22Rv1 (cell line): ENCODE measurements at regions not wholly inside any gene's neighbourhood (a gene's known extent, or its start where the extent isn't known, plus 50 kb on each side); places are given as distances from the start of the nearest gene placed in this dataset.

Source experiments
- CTCF ChIP-seq: fragments of 450-650 bp; IDR thresholded peaks from 2 replicates; pipeline ENCODE4 v1.5.1; 2017; ENCODE audit warnings: mild to moderate bottlenecking
- ZFX ChIP-seq: fragments of 450-650 bp; IDR thresholded peaks from 2 replicates; pipeline ENCODE4 v1.6.1; 2017; ENCODE audit warnings: antibody characterized with exemption, borderline replicate concordance

- no peak for TF ChIP-seq CTCF
- no peak for TF ChIP-seq ZFX
Measured at GRCh38 chr9:135219676-135220600, 132.5 kb downstream of the OLFM1 start.
